Keratinocyte (primary cell): ENCODE measurements at regions not wholly inside any gene's neighbourhood (a gene's known extent, or its start where the extent isn't known, plus 50 kb on each side); places are given as distances from the start of the nearest gene placed in this dataset.

Source experiments
- CTCF ChIP-seq, 3 experiments: IDR thresholded peaks in 1 of 3; conservative IDR thresholded peaks in 1 of 3; optimal IDR thresholded peaks in 1 of 3; 2 replicates in 2 of 3; 3 replicates in 1 of 3; pipeline versions ENCODE3 to v1.5.1; 2011; ENCODE audit warnings: low read length in 3 of 3, mild to moderate bottlenecking in 3 of 3, moderate library complexity in 2 of 3, control low read depth in 1 of 3, inconsistent platforms in 1 of 3; ENCODE audit not compliant: insufficient read depth in 2 of 3; ENCODE audit errors: extremely low read depth in 1 of 3
- EZH2 ChIP-seq: IDR thresholded peaks from one replicate; pipeline ENCODE4 v1.6.1; 2012; ENCODE audit warnings: inconsistent platforms, mild to moderate bottlenecking, low read length, moderate library complexity

DNA sequence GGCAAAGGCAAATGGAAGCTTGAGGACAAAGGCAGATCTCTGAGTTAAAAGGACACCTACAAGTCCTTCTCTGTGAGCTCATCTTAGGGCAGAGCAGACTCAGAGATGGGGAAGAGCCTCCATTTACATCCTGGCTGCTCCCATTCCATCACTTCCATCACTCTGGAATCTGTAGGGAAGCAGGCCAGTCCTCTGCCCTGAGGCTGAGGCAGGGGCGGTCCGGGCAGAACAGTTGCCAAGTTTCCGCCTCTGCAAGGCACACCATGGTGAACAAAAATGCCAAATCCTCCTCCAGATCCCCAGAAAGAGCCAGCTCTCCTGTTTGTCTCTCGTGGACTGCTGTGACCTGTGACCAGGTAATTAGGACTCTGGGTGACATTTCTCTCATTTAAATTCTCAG, 209.6 kb upstream of the SSTR4 start:
- no peak for TF ChIP-seq CTCF (optimal IDR thresholded peaks at IDR 0.05 in 1 of 3, IDR thresholded peaks at IDR 0.05 in 1 of 3, conservative IDR thresholded peaks at IDR 0.05 in 1 of 3; ENCODE audit: extremely low read depth in 1 of 3, insufficient read depth in 2 of 3, low read length in 3 of 3)
- TF ChIP-seq EZH2: no peak
